ENCODE measurements at regions not wholly inside any gene's neighbourhood (a gene's known extent, or its start where the extent isn't known, plus 50 kb on each side); places are given as distances from the start of the nearest gene placed in this dataset.

GRCh38 chr5:72673180-72673579 lies 143.3 kb upstream of the TNPO1 start:
- no peak for DNase-seq (ENCODE audit: low read depth, low spot score)
- no peak overlapping the region for H3K4me3 ChIP-seq (ENCODE audit: low read depth, low read length)
- in situ Hi-C loops (cut with HindIII; ENCODE audit: low sequenced_read_pairs), result no loop called here
- no peak for TF ChIP-seq CTCF (IDR thresholded peaks at IDR 0.05; ENCODE audit: low read depth, low read length)

DNA sequence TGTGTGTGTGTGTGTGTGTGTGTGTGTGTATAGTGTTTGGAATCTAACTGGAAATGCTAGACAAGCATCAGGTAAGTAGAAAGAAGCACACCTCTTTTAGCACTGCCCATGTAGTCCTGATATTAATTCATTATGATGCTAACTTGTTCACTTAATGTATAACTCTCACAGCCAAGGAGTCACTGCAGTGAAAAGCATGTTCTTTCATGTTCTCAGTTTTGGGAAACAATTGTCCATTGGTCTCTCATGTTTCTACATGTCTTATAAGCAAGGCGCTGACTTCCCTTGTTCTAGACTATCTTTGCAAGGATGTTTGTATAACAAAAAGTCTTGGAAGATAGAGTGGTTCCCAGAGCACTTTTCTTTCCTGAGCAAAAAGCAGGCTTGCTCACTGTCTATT lies 148.8 kb upstream of the TNPO1 start:
- no peak overlapping the region for H3K4me3 ChIP-seq (ENCODE audit: low read depth, low read length)
- no peak for TF ChIP-seq CTCF (IDR thresholded peaks at IDR 0.05; ENCODE audit: low read depth, low read length)
- no peak for DNase-seq (ENCODE audit: low read depth, low spot score)
- in situ Hi-C loops (cut with HindIII; ENCODE audit: low sequenced_read_pairs), result no loop called here

- TF ChIP-seq CTCF (IDR thresholded peaks at IDR 0.05; ENCODE audit: low read depth, low read length), result no peak
- no peak overlapping the region for H3K4me3 ChIP-seq (ENCODE audit: low read depth, low read length)
- in situ Hi-C loops (cut with HindIII; ENCODE audit: low sequenced_read_pairs), result no loop called here
- DNase-seq (ENCODE audit: low read depth, low spot score), result no peak
Observed at GRCh38 chr5:72662936-72663335, 153.5 kb upstream of the TNPO1 start.

DNA sequence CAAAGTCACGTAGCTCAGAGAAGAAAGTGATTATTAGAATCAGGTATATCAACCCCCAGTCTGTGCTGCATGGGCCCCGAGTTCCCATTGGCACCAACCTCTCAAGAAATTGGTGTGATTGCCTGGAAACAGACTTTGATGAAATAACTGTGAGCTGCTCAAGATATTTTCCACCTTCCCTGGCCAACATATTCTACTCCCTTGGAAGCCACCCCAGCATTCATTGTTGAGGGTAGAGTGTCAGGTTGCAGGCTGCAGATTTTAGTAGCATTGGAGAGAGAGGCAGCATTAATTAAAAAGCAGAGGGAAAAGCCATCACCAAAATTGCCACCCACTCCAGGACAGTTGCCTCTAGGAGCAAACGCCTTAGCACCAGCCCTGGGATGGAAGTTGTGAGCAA lies 154.2 kb upstream of the TNPO1 start:
- no peak for TF ChIP-seq CTCF (IDR thresholded peaks at IDR 0.05; ENCODE audit: low read depth, low read length)
- no peak overlapping the region for H3K4me3 ChIP-seq (ENCODE audit: low read depth, low read length)
- no peak for DNase-seq (ENCODE audit: low read depth, low spot score)
- in situ Hi-C loops (cut with HindIII; ENCODE audit: low sequenced_read_pairs), result no loop called here

DNA sequence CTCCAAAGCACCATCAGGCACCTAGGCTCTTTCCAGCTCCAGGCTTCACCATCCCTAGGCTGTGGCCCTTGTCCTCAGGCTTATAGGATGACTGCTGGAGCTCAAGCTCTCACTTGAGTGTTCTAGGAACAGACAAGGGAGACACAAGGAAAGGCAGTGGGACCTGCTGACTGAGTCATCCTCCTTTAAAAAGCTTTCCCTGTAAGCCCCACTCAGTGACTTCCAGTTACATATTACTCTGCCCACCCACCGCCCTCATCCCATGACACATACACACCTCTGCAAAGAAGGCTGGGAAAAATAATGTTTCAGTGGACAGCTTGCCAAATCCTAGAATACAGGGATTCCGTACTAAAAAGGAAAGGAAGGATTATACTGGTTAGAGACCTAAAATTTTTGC lies 154.2 kb upstream of the ZNF366 start:
- in situ Hi-C loops (cut with HindIII; ENCODE audit: low sequenced_read_pairs), result no loop called here
- no peak overlapping the region for H3K4me3 ChIP-seq (ENCODE audit: low read depth, low read length)
- peak; percentile 49 for DNase-seq (ENCODE audit: low read depth, low spot score)
- no peak for TF ChIP-seq CTCF (IDR thresholded peaks at IDR 0.05; ENCODE audit: low read depth, low read length)

GRCh38 chr5:72659726-72660125 lies 152.5 kb upstream of the ZNF366 start:
- no peak overlapping the region for H3K4me3 ChIP-seq (ENCODE audit: low read depth, low read length)
- no peak for TF ChIP-seq CTCF (IDR thresholded peaks at IDR 0.05; ENCODE audit: low read depth, low read length)
- DNase-seq (ENCODE audit: low read depth, low spot score), result no peak
- in situ Hi-C loops (cut with HindIII; ENCODE audit: low sequenced_read_pairs), result no loop called here

Data from astrocyte of the spinal cord (primary cell).